NCI-H146 treated with DMSO at 0.1 percent for 48 hours (cell line): ENCODE measurements at regions not wholly inside any gene's neighbourhood (a gene's known extent, or its start where the extent isn't known, plus 50 kb on each side); places are given as distances from the start of the nearest gene placed in this dataset.

ENCODE experiments used
- DNase-seq: peaks from one replicate; lab custom pipeline; 2025; ENCODE audit not compliant: unreplicated experiment; lab: John Stamatoyannopoulos, UW

GRCh38 chr6:82072751-82073150 is 174.8 kb downstream of the IBTK start:
- no peak for DNase-seq

DNA sequence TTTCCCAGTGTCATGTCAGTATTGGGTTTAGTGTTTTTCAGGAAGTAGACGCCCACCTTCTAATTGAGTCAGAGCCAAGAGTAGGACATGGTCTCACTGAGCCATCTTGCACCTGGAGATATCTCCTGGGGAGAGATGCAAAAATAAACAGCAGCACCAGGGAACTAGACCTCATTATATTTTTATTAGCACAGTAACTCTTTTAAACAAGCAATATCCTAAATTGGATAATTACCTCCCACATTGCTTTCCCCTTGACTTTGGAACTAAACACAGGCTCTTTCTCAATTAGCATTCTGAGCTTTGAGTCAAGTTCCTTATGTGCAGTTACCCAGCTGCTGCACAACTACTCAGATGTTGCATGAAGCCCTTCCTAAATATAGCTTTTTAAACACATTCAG is 175.4 kb downstream of the IBTK start:
- peak; percentile 91 for DNase-seq

DNA sequence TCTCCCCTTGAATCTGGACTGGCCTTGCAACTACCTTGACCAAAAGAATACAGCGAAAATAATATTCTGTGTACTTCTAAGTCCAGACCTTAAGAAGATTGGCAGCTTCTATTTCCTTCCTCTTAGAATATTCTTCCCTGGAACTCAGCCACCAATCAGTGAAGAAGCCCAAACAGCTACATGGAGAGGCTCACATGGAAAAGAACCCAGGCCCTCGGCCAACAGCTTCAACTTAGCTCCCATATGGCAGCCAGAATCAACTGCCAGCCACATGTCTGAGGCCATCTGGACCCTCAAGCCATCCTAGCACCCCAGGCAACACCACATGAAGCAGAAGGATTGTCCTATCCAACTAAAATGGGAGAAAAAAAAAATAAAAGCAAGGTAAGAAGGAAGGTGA is 178.8 kb downstream of the IBTK start:
- DNase-seq = no peak

GRCh38 chr6:82066991-82067411 is 180.5 kb downstream of the IBTK start:
- DNase-seq = no peak

DNA sequence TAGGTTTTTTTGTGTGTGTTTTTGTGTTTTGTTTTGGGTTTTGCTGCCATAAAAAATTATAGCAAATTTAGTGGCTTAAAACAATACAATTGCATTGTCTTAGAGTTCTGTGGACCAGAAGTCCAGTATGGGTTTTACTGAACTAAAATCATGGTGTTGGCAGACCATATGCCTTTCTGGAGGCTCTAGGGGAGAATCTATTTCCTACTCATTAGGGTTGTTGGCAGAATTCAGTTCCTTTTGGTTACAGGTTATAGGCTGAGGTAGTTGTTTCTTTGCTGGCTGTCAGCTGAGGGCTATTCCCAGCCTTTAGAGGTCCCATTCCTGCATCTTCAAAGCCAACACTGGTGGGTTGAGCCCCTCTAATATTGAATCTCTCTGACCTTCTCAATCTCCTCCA is 181.3 kb downstream of the IBTK start:
- DNase-seq = no peak

DNA sequence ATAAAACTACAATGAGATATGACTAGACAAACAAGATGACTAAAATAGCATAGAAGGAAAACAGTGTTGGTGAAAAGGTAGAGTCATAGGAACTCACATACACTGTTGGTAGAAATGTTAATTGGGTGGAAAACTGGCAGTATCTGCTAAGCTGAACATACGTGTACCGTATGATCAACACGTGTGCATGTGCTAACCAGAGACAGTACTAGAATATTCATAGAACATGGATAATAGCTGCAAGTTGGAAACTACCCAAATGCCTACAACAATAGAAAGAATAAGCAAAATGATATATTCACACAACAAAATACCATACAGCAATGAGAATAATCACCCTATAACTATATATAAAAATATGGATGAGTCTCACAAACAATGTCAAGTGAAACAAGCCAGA is 184.0 kb downstream of the IBTK start:
- no peak for DNase-seq

GRCh38 chr6:82062219-82062618 is 185.3 kb downstream of the IBTK start:
- no peak for DNase-seq

- DNase-seq = peak; percentile 49
Observed at GRCh38 chr6:82057846-82058554, 189.5 kb downstream of the IBTK start.

DNA sequence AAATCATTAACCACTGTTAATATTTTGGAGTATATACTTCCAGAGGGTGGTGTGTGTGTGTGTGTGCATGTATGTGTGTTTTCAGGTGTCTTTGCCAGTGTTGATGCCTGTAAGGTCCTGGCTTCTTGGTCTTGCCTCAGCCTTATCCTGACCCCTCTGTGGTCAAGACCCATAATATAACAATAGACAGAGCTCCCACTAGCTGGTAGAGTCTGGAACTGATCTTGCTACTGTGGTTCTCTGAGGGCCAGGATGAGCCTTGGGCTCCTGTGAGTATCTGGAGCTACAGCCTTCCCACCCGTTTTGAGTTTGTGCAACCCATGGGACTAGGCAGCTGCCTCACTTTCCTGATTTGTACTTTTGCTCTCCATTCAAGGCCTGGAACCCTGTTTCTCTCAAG is 191.0 kb downstream of the IBTK start:
- no peak for DNase-seq

- DNase-seq = no peak
Observed at GRCh38 chr6:82045965-82046756, 201.4 kb downstream of the IBTK start.

- peak; percentile 16 for DNase-seq
Observed at GRCh38 chr6:82040405-82041221, 206.9 kb downstream of the IBTK start.

DNA sequence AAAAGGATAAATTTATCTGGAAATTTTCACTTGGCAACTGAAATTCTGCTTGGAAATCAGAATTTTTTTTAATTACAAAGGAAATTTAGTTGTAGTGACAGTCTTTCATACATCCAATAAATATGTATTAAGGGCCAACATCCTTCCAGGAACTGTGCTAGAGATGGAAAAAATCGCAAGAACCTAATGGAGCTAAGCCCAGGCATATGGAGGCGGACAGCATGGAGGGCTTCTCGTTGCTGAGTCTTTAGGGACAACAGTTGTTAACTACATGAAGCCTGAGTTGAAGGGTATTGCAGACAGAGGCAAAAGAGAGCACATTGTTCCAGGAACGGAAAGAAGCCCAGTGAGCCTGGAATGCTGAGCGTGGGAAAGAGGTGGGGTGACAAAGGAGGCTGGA is 208.9 kb downstream of the IBTK start:
- DNase-seq = no peak

- DNase-seq = no peak
Observed at GRCh38 chr6:82035526-82035925, 212.0 kb downstream of the IBTK start.

DNA sequence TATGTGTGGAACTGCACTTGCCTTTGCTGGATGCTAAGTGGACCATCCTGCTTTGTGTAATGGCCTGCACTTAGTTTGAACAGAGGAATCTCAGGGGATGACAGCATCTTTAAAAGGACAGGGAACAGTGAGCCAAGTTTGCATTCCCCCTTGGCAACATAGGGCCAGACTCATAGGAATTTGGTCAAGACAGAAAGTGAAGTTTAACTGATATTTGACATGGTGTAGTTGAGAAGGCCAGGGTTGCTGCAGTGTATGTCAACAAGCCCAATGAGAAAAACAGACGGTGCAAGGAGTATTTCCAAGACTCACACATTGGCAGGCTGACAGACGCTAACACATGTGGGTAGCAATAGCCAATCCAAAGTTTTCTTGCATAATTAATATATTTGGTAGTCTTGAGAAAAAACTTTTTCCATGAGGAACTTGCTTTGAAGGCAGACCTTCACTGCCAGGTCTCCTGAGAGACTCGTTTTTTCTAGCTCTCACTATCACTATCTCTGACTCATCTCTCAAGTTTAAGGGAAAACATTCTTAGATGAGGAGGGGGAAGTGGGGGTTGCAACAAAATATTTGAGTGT is 213.8 kb downstream of the IBTK start:
- DNase-seq = no peak

GRCh38 chr6:82032444-82032843 is 215.1 kb downstream of the IBTK start:
- no peak for DNase-seq

DNA sequence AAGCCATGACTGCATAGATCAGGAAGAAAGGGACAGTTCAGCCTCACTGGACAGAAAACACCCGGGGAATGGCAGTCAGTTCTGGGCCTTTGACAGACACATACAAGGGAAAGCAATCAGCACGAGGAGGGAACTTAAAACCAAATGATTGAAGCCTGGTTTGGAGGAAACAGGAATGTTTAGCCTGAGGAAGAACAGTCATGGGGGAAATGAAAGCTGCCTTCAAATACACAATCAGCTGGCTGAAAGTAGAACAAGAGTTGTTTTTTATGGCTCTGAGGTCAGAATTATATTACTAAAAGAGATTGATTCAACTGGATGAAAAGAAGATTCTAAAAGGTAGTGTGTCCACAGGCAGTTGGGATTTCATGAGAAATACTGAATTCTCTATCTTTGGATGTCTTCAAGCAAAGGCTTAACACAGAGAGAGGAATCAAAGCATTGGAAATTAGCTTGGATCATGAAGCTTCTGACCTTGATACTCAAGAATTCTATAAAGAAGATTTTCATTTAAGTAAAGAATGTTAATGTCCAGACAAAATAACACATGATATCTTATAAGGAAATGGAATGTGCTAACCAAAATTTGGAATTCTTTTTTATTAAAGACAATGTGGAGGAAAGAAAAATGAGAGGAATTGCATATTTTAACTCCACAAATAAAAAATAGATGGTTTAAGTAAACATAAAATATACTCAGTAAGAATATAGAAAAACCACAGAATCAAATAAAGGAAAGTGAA is 216.6 kb downstream of the IBTK start:
- DNase-seq = no peak

- no peak for DNase-seq
Observed at GRCh38 chr6:82030301-82030700, 217.2 kb downstream of the IBTK start.

DNA sequence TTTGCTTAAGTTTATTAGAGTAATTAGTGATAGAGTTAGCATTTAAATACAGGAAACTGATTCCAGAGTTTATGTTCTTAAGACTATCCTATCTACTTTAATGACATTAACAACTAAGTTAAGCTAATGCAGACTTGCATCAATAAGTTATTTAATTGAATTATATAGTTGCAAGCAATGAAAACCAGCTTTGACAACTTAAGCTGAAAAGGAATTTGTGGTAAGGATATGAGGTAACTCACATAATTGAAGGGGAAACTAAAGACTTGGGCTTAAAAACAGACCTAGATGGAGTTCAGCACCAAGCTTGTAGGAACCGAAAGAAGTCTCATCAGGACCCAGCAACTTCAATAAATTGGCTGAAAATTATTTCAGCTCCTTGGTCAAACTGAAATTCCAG is 222.3 kb downstream of the IBTK start:
- no peak for DNase-seq

- DNase-seq = no peak
Observed at GRCh38 chr6:82022614-82023129, 224.9 kb downstream of the IBTK start.

- DNase-seq = no peak
Observed at GRCh38 chr6:82017773-82018172, 229.8 kb downstream of the IBTK start.
